Spleen (tissue), 7 donors: ENCODE measurements at regions not wholly inside any gene's neighbourhood (a gene's known extent, or its start where the extent isn't known, plus 50 kb on each side); places are given as distances from the start of the nearest gene placed in this dataset.

Source experiments
- CTCF ChIP-seq, 11 experiments: fragments of 200-600 bp in 7 of 11; fragments of 450-650 bp in 4 of 11; sonication (generic) in 4 of 11; IDR thresholded peaks in 8 of 11; conservative IDR thresholded peaks in 3 of 11; 1 replicate in 7 of 11; 2 replicates in 4 of 11; pipeline versions ENCODE4 v1.4.0 to v1.8.0; 2016 to 2021; ENCODE audit warnings: antibody characterized with exemption in 11 of 11, inconsistent platforms in 4 of 11, mild to moderate bottlenecking in 1 of 11
- POLR2A ChIP-seq, 3 donors: fragments of 450-650 bp; IDR thresholded peaks; one replicate each; pipeline ENCODE4 v1.5.1; 2017; ENCODE audit warnings: antibody characterized with exemption in 3 of 3, mild to moderate bottlenecking in 1 of 3
- POLR2AphosphoS5 ChIP-seq, 3 donors: sonication (generic); formaldehyde crosslinking; IDR thresholded peaks; one replicate each; pipeline ENCODE4 v1.5.1; 2017; ENCODE audit warnings: antibody characterized with exemption in 3 of 3
- donor health status: DM: no; HTN: no; CAD: no; lungs with moderate emphysema.
- donor health status: DM: no; HTN: no; CAD: no.
- donor health status: DM: no; HTN: no; CAD: no.

- TF ChIP-seq CTCF (IDR thresholded peaks at IDR 0.05 in 8 of 11, conservative IDR thresholded peaks at IDR 0.05 in 3 of 11) = no peak
- TF ChIP-seq POLR2A (IDR thresholded peaks at IDR 0.05) = no peak
- TF ChIP-seq POLR2AphosphoS5 (IDR thresholded peaks at IDR 0.05) = no peak
These were observed 2265.3 kb upstream of the C9orf72 start for GRCh38 chr9:29838491-29839020.
